ENCODE measurements at regions not wholly inside any gene's neighbourhood (a gene's known extent, or its start where the extent isn't known, plus 50 kb on each side); places are given as distances from the start of the nearest gene placed in this dataset.
"Not testable (repeated sequence)": the region's sequence is repeated elsewhere in the genome, so short reads cannot be mapped to it uniquely, and the experiment has no call there.

DNA sequence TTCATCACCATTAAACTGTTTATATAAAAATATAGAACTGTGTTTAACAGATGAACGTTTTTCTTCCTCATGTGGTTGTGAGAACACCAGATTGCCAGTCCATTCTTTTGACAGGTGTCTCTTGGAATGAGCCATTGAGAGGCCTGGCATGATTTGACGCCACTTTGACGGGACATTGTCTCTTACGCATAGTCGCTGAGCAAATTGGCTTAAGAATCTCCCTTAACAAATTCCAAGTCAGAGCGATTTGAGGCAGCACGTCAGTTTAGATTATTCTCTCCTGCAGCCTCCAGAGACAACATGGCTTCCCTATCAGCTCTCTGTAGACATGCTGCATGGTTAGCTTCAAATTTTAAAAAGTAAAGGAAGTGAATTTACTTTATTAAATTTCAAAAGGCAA, 510.7 kb upstream of the ACO1 start:
- no peak for DNase-seq (ENCODE audit: low read depth in 2 of 3, low spot score in 1 of 3)

DNA sequence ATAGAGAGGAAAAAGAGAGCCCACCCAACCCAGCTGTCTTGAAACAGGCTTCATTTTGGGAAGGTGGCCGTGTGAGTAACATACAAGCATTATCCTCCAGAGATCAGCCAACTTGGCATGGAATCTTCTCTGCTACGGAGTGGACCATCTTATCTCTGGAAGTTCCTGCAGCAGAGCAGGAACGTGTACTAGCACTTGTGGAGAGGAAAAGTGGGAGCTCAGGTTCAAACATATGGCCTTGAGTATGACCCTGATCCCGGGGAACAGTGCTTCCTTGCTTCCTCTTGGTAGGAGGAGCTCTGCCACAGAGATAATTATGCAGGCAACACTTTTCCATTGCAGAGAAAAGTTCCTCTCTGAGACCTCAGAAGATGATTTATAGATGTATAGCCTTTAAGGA, 490.4 kb upstream of the ACO1 start:
- DNase-seq (ENCODE audit: low read depth in 2 of 3, low spot score in 1 of 3): no peak

DNA sequence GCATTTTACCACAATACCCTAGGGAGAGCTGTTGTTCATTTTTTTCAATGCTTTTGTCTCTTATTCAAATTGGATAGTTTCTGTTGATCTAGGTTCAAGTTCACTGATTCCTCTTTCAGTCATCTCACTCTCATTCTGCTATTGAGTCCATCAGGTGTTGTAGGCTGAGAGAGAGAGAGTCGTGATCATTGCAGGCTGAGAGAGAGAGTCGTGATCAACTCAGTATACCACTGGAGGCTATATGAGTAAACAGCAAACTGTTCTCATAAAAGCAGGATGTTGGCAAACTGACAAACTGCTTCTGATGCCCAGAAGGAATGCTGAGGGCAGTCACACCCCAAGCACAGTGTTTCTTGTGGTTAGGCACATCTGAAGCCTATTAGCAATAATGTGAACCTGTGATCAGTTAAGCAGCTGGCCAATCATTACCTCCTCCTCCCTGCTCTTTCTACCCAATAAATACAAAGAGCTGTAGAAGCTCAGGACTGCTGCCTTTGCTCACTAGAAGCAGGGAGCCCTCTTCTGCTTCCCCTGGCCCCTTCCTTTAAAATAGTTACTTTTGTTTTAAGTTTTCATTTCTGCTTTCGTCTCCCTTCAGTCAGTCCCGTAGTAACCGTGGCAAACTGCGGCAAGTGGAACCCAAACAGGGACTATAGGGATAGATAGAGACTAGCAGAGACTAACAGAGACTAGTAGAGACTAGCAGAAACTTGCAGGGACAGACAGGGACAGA, 476.1 kb upstream of the ACO1 start:
- no peak for DNase-seq (ENCODE audit: low read depth in 2 of 3, low spot score in 1 of 3)

DNA sequence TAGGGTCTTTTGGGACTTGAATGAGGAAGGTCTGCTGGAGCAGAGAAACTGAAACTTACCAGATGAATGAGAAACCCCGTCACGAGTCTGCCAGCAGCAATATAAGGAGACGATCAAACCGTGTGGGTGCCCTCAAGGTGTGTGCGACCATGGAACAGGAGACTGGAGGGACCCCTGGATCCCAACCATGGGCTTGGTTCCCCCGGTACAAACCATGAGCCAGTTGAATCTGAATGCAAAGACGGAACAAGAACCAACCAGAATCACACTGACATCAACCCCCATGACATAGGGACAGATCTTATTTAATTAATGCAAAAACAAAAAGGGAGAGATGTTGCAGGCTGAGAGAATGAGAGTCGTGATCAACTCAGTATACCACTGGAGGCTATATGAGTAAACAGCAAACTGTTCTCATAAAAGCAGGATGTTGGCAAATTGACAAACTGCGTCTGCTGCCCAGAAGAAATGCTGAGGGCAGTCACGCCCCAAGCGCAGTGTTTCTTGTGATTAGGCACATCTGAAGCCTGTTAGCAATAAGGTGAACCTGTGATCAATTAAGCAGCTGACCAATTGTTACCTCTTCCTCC, 475.5 kb upstream of the ACO1 start:
- no peak for DNase-seq (ENCODE audit: low read depth in 2 of 3, low spot score in 1 of 3)

DNA sequence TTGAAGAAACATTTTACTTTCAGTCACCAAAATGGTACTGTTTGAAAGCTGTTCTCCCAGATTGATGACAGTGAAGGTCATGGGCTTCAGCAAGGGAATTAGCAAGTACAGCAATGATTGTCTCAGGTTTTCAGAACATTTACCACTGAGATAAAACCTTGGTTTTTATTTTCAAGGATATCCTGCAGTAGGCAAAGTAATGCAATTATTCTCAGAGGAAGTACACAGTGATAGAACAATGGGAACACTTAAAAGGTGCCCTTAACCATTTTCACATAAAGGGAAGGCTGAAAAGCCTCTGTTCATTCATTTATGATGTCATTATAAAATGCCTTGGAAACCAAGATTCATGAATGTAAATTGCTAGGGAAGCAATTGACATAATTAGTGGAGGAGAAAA, 471.8 kb upstream of the ACO1 start:
- DNase-seq (ENCODE audit: low read depth in 2 of 3, low spot score in 1 of 3): no peak

DNA sequence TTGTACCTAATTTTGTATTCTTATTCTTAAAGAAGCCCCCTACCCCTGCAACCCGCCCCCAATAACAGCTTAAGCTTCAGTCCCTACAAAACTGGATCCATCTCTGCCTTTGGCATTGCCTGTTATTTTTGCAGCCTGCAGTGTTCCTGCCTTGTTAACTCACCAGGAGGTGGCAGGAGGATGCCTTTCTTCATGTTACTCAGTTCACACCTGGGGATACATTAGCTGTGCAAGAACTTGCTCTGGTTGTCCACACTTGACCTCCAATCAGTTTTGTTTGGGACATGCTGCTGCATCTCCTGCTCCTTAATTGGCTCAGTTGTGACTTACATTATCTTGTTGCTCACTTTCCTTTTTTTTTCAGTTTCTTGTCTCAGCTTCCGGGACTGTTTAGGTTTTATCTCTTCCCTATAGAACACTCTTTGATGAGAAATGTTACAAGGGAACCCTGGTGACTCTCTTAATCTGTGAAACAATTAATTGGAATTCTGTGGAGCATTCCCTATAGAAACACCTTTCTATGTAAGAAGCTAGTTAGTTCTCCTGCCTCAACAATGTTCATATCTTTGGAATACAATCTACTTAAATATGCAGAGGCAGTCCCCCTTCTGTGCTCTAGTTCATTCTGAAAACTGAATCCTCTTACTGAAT, 467.7 kb upstream of the ACO1 start:
- DNase-seq (ENCODE audit: low read depth in 2 of 3, low spot score in 1 of 3): no peak

DNA sequence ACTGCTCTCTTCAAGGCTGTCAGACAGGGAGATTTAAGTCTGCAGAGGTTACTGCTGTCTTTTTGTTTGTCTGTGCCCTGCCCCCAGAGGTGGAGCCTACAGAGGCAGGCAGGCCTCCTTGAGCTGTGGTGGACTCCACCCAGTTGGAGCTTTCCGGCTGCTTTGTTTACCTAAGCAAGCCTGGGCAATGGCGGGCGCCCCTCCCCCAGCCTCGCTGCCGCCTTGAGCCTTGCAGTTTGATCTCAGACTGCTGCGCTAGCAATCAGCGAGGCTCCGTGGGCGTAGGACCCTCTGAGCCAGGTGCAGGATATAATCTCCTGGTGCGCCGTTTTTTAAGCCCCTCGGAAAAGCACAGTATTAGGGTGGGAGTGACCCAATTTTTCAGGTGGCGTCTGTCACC, 446.7 kb upstream of the ACO1 start:
- DNase-seq (ENCODE audit: low read depth in 2 of 3, low spot score in 1 of 3): not testable (repeated sequence)

DNA sequence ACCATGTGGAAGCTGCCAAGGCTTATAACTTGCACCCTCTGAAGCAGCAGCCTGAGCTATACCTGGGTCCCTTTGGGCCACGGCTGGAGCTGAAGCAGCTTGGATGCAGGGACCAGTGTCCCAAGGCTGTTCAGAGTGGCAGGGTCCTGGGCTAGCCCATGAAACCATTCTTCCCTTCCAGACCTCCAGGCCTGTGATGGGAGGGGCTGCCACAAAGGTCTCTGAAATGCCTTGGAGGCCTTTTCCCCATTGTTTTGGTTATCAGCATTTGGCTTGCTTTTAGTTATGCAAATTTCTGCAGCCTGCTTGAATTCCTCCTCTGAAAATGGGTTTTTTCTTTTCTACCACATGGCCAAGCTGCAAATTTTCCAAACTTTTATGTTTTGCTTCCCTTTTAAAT, 433.7 kb upstream of the ACO1 start:
- DNase-seq (ENCODE audit: low read depth in 2 of 3, low spot score in 1 of 3): no peak

DNA sequence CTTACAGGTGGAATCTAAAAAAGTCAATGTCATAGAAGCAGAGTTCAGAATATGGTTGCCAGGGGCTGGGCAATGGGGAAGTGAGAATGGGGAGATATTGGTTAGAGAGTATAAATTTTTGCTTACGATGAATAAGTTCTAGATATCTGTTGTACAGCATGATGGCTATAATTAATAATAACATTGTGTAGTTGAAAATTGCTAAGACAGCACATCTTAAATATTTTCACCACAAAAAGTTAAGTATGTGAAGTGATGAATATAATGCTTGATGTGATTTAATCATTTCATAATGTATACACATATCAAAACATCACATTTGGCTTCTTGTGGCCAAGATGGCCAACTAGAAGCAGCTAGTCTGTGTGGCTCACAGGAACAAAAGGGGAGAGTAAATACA, 425.9 kb upstream of the ACO1 start:
- DNase-seq (ENCODE audit: low read depth in 2 of 3, low spot score in 1 of 3): no peak

DNA sequence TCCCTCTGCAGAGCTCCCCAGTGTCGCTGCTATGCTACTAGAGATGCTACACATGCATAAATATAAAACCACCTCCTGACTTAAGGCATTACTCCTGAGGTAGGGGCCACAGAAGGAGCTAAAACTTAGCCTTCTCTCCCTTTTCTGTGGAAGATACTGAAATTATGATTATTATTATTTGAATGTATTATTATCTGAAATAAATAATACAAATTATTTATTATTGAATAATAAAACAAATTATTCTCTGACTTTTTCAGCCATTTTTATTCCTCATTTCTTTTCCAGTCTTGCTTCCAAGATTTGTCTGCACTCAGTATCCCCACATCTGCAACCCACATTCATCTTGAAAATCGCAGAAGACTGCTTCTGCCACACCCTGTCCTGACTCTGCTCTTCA, 414.9 kb upstream of the ACO1 start:
- no peak for DNase-seq (ENCODE audit: low read depth in 2 of 3, low spot score in 1 of 3)

DNA sequence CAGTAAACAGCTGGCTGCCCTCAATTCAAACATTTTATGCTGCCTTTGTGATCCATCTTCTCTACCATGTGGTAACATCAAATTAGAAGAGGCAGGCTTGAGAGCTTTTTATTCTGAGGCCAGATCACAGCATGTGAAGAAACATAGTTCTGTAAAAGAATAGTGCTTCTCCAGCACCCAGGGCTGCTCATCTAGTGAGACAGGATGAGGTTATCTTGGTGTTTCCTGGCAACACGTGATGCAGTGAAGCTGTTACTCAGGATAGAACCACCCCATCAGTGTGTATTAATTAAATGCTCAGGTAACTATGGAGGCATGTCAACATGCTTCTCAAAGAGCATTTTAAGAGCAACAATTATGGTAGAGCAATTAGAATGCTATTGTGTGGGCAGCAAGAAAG, 400.5 kb upstream of the ACO1 start:
- DNase-seq (ENCODE audit: low read depth in 2 of 3, low spot score in 1 of 3): no peak

DNA sequence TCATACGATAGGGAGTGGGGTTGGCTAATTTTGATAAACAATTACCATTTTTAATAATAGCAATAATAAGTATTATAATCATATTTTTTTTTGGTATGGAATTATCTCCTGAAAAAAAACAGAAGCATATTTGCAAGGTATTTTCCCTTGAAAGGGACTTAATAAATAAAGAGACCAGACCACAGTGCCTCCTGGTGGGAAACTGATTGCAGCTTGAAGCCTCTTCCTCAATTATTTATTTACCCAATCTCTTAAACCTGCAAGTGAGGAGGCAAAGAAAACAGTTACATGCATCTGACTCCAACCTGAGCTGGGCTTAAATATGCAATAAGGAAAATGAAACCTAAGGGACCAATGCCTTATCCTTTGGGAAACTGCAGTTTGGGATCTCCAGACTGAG, 388.1 kb upstream of the ACO1 start:
- DNase-seq (ENCODE audit: low read depth in 2 of 3, low spot score in 1 of 3): no peak

DNA sequence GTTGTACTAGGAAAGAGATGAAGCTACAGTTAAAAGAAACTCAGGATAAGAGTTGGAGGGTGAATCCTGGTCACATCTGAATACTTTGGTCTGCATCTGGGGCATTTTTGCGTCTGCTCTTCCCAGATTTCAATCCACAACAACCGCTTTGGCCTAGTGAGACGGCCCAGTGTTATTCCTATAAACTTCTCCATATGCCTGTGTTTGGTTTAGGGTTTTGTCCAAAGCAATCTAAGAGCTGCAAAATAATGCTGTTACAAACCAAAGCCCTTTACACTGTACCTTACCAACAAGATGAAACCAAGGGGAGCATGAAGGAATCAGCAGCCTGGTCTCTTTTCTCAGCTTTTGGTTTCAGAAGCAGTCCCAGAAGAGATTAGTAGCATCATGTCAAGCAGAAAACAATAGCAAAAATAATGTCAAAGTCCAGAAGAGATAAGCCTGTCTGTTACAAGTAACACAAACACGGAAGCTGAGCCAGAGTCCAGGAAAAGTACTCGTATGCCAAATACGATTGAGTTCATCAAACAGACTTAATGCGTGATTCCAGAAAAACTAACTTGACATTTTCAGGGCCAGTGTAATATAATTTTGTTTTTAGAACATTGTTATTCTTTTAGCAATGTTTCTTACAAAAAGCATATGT, 379.9 kb upstream of the ACO1 start:
- no peak for DNase-seq (ENCODE audit: low read depth in 2 of 3, low spot score in 1 of 3)

DNA sequence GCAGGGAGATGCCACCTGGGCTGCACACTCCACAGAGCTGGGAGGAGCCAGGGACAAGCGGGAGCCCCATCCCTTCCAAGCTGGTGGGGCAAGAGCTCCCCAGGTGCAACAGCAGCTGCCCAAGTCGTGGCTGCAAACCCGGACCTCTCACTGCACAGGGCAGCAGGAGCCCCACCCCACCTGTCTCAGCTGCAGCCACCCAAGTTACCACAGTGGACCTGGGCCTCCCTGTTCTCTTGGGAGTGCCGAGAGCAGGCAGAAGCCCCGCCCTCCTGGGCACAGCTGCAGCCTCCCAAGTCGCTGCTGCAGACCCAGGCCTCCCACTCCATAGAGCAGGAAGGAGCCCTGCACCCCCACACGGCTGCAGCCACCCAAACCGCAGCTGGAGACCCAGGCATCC, 374.1 kb upstream of the ACO1 start:
- DNase-seq (ENCODE audit: low read depth in 2 of 3, low spot score in 1 of 3): no peak

DNA sequence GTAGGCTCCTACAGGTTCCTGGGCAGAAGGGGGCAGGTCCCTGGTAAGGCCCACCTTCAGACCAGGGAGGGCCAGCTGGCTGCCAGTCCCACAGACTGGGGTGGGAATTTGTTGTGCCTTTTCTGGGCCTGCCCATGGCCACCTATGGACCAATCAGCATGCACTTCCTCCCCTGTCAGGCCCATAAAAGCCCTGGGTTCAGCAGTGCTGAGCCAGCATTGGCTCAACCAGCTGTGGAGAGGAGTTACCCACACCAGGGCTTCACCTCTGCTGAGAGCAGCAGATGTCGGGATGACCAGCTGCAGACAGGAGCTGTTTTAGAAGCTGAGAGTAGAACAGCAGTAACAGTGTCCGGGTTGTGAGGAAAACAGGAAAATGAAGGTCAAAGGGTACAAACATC, 373.4 kb upstream of the ACO1 start:
- no peak for DNase-seq (ENCODE audit: low read depth in 2 of 3, low spot score in 1 of 3)

DNA sequence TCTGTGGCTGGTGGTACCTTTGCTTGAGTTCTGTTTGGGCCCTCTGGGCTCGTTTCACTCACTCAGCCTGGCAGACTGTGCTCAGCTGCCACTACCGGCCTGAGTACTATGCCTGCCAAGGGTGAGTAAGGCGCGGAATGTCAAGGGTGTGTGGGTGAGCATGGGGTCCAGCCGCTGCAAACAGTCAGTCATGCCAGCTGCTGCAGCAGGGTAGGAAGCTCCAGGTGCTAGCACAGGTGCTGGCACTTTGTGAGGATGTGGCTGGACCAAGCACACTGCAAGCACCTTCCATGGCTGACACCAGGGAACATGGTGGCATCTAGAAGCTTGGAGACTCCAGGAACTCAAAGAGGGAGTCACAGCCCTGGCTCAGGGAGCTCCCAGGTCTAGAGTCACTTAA, 368.6 kb upstream of the ACO1 start:
- no peak for DNase-seq (ENCODE audit: low read depth in 2 of 3, low spot score in 1 of 3)

DNA sequence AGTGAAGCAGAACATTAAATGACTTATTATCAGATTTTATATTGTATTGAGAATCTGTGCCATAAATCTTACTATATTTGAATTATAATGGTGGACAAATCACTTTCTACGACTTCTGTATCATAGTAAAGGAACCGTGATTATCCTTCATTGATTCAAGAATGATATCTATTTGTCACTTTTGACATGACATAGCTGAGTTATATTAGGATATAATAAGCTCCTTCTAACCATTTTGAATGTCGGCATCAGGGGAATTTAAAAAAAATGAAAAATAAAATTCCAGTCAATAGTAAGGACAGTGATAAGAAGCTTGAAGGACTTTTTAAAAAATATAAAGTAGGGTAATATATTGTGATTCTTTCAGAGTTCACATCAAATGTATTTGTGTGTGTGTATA, 338.9 kb upstream of the ACO1 start:
- DNase-seq (ENCODE audit: low read depth in 2 of 3, low spot score in 1 of 3): no peak

DNA sequence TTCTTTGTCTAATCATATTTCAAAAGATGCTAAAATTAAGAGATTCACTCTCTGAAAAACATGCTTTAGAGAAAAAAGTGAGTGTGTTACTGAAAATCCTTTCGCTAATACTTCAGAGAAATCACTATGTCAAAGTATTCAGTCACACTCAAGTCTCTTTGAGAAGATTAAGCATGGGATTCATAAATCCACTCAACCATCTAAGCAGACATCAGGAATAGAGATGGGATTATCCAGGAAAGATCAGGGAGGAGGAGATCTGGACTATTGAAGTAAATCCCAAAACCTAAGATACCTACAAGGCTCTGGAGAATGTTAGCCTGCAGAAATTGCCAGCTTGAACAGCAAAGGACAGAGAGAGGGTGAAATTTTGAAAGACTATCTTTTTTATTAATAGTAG, 317.2 kb upstream of the ACO1 start:
- no peak for DNase-seq (ENCODE audit: low read depth in 2 of 3, low spot score in 1 of 3)

DNA sequence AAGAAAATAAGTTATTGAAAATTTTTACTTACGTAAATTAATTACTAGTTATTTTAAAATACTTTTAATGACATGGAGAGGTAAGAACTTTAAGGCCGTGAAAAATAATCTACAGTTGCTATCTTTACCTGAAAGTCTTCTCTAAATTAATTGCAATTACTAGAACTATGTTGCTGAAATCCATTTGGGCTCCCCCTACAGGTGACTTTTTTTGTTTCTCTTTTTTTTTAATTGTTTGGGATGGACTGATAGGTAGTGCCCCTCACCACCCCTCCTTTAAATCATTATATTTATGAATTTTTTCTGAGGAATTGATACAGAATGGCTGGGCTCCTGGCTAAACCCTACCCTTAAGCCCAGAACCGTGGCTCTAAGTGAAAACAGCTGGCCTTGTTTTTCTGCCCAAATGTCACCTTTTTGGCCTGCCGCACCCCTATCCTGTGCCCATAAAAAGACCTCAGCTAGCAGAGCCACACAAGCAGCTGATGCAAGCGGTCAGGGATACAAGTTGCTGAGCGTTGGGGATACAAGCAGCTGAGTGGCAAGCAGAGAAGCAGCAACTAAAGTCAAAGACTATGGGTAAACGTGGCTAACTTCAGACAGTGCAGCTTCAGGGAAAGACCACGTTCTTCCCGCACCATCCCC, 315.2 kb upstream of the ACO1 start:
- no peak for DNase-seq (ENCODE audit: low read depth in 2 of 3, low spot score in 1 of 3)

DNA sequence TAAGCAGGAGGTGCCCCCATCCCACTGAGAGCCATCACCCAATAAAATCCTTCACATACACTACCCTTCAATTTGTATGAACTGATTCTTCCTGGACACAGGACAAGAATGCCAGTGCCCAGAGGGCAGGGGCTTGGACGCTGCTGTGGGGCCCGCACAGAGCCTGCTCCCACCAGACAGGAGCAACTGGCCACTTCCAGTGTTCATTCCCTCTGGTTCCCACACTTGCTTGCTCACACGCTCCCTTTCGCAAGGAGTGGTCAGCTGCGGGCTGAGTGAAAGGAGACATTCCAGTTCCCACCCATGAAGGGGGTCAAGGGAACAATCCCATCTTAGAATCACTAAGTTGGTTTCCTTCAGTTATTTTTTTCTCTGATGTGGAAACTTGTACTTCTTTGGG, 314.5 kb upstream of the ACO1 start:
- no peak for DNase-seq (ENCODE audit: low read depth in 2 of 3, low spot score in 1 of 3)

DNA sequence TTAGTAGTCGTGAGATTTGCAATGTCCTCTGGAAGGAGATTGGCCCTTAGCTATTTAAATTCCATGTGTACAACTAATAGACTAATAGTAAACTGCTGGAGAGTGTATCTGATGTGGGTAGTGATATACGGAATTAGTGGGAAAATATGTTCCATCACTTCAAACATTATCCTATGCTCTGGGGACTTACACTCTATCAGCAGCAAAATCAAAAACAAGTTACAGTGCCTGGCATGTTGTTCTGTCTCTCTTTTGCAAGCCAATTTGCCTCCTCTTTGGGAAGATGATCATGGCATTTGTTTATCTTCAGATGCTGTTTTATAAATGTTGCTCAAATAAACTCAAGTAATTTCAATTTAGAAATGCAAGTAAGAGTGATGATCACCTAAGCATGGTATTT, 311.9 kb upstream of the ACO1 start:
- no peak for DNase-seq (ENCODE audit: low read depth in 2 of 3, low spot score in 1 of 3)

DNA sequence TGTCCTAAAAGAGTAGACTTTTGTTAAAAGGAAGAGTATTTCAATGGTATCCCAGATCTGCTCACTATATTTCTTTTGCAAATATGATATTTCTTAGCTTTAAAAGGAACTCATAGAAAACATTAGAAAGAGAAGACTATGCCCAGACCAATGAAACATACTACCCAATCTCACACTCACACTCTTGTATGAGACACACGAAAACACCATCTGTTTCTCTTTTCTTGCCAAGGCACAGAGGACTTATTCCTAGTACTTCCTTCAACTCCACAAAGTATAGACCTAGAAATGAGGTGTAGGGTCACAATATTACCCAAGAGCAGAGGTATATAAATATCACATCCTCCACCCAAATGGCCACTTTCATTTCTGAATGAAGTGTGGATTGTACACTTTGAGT, 292.4 kb upstream of the ACO1 start:
- no peak for DNase-seq (ENCODE audit: low read depth in 2 of 3, low spot score in 1 of 3)
